GM21526 (cell line): ENCODE measurements at regions not wholly inside any gene's neighbourhood (a gene's known extent, or its start where the extent isn't known, plus 50 kb on each side); places are given as distances from the start of the nearest gene placed in this dataset.
A peak's percentile ranks its signal among the peaks of the same experiment; 100 is the strongest.
"Not testable (repeated sequence)": the region's sequence is repeated elsewhere in the genome, so short reads cannot be mapped to it uniquely, and the experiment has no call there.

Experiments
- ATAC-seq: cut with Tn5 transposase; IDR thresholded peaks from one replicate; pipeline ENCODE4 v1.9.1; 2021; ENCODE audit warnings: moderate library complexity; ENCODE audit not compliant: unreplicated experiment, low FRiP score

GRCh38 chr1:65059930-65060538 is 88.0 kb upstream of the AK4 start:
- no peak for ATAC-seq

GRCh38 chr1:65062339-65062738 is 85.7 kb upstream of the AK4 start:
- ATAC-seq: no peak

GRCh38 chr1:65063025-65063424 is 85.0 kb upstream of the AK4 start:
- no peak for ATAC-seq

- ATAC-seq: no peak
These were observed 83.0 kb upstream of the AK4 start for GRCh38 chr1:65064981-65065380.

GRCh38 chr1:65065524-65066418 is 82.2 kb upstream of the AK4 start:
- ATAC-seq: no peak

GRCh38 chr1:65066419-65066765 is 81.6 kb upstream of the AK4 start:
- no peak for ATAC-seq

- ATAC-seq: peak; percentile 47
These were observed 81.1 kb upstream of the AK4 start for GRCh38 chr1:65066766-65067490.

GRCh38 chr1:65067491-65068201 is 80.4 kb upstream of the AK4 start:
- peak; percentile 26 for ATAC-seq

- peak; percentile 3 for ATAC-seq
These were observed 79.6 kb upstream of the AK4 start for GRCh38 chr1:65068202-65069010.

- ATAC-seq: no peak
These were observed 78.9 kb upstream of the AK4 start for GRCh38 chr1:65069011-65069565.

- no peak for ATAC-seq
These were observed 75.2 kb upstream of the AK4 start for GRCh38 chr1:65072845-65073244.

- ATAC-seq: peak; percentile 83
These were observed 72.7 kb upstream of the AK4 start for GRCh38 chr1:65075123-65075976.

- no peak for ATAC-seq
These were observed 70.6 kb upstream of the AK4 start for GRCh38 chr1:65077369-65077768.

- no peak for ATAC-seq
These were observed 68.1 kb upstream of the AK4 start for GRCh38 chr1:65079941-65080340.

- no peak for ATAC-seq
These were observed 65.5 kb upstream of the AK4 start for GRCh38 chr1:65082346-65083040.

GRCh38 chr1:65083263-65083896 is 64.6 kb upstream of the AK4 start:
- ATAC-seq: no peak

GRCh38 chr1:65084066-65084465 is 63.9 kb upstream of the AK4 start:
- ATAC-seq: no peak

GRCh38 chr1:65087519-65087918 is 60.5 kb upstream of the AK4 start:
- not testable (repeated sequence) for ATAC-seq
